ENCODE measurements at regions not wholly inside any gene's neighbourhood (a gene's known extent, or its start where the extent isn't known, plus 50 kb on each side); places are given as distances from the start of the nearest gene placed in this dataset.

DNA sequence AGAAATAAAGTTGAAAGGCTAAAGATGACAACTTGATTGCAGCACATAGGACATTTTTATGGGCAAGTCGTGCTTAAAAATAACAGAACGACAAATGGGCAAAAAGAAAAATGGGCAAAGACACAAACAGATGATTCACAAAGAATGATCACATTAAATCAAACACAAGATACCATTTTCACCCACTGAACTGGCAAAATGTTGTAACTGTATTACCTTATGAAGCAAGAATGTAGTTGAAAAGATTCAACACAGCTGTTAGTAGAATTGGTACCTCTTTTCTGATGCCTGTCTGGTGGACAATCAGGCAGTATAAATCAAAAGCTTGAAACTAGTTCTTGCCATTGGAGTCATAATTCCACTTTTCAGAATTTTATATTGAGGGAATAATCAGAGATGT is 81.0 kb upstream of the PALM2AKAP2 start:
- Histone ChIP-seq H3K27me3 (ENCODE audit: insufficient read depth, low read length, poor library complexity) (no peaks in the 10 kb centered on the region), H3K36me3 (ENCODE audit: insufficient read depth, low read length) (no peaks in the 10 kb centered on the region), H3K4me2 (ENCODE audit: insufficient read depth, low read length) (no peak overlapping the region), H2AFZ (ENCODE audit: low read depth, low read length) (no peak overlapping the region), H3K79me2 (ENCODE audit: insufficient read depth, low read length) (no peaks in the 10 kb centered on the region), H4K20me1 (ENCODE audit: insufficient read depth, low read length) (no peaks in the 10 kb centered on the region), H3K9me3 (ENCODE audit: insufficient read depth, low read length, severe bottlenecking) (no peaks in the 10 kb centered on the region), H3K4me3 (ENCODE audit: low read depth in 1 of 2, low read length in 2 of 2) (no peak overlapping the region), H3K27ac (ENCODE audit: low read length) (no peak overlapping the region), H3K9ac (ENCODE audit: low read depth, low read length) (no peak overlapping the region), H3K4me1 (ENCODE audit: insufficient read depth, low read length) (no peaks in the 10 kb centered on the region)
- ATAC-seq (ENCODE audit: insufficient read depth, low read depth): no peak
- no peak for TF ChIP-seq EZH2 (IDR thresholded peaks at IDR 0.05; ENCODE audit: borderline replicate concordance, low read depth, low read length, severe bottlenecking)
- TF ChIP-seq, protein P1, sequence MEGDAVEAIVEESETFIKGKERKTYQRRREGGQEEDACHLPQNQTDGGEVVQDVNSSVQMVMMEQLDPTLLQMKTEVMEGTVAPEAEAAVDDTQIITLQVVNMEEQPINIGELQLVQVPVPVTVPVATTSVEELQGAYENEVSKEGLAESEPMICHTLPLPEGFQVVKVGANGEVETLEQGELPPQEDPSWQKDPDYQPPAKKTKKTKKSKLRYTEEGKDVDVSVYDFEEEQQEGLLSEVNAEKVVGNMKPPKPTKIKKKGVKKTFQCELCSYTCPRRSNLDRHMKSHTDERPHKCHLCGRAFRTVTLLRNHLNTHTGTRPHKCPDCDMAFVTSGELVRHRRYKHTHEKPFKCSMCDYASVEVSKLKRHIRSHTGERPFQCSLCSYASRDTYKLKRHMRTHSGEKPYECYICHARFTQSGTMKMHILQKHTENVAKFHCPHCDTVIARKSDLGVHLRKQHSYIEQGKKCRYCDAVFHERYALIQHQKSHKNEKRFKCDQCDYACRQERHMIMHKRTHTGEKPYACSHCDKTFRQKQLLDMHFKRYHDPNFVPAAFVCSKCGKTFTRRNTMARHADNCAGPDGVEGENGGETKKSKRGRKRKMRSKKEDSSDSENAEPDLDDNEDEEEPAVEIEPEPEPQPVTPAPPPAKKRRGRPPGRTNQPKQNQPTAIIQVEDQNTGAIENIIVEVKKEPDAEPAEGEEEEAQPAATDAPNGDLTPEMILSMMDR (IDR thresholded peaks at IDR 0.05; ENCODE audit: borderline replicate concordance, extremely low read depth, low read length, poor library complexity, severe bottlenecking): no peak
- no peak for DNase-seq

DNA sequence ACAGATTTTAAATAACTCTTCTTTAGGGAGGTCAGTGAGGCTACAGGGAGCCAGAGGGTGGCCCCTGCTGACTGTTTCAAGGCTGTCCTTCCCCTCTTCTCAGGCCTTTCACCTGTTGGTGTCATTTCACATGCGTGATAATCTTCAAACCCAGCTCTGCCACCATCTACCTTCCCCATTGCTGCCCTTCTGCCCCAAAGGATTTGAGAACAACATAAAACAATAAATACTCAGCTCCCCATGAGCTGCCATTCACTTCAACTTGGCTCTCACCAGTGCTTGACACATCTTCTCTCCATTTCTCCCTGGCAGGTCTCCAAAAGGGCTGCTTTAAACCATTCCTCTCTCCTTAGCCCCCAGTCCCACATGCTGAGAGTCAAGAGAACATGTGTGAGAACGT is 75.5 kb upstream of the PALM2AKAP2 start:
- Histone ChIP-seq H3K4me1 (ENCODE audit: insufficient read depth, low read length) (no peaks in the 10 kb centered on the region), H3K27me3 (ENCODE audit: insufficient read depth, low read length, poor library complexity) (no peaks in the 10 kb centered on the region), H3K36me3 (ENCODE audit: insufficient read depth, low read length) (no peaks in the 10 kb centered on the region), H3K27ac (ENCODE audit: low read length) (no peak overlapping the region), H3K9me3 (ENCODE audit: insufficient read depth, low read length, severe bottlenecking) (no peaks in the 10 kb centered on the region), H4K20me1 (ENCODE audit: insufficient read depth, low read length) (no peaks in the 10 kb centered on the region), H3K79me2 (ENCODE audit: insufficient read depth, low read length) (no peaks in the 10 kb centered on the region), H3K4me3 (ENCODE audit: low read depth in 1 of 2, low read length in 2 of 2) (no peak overlapping the region), H3K4me2 (ENCODE audit: insufficient read depth, low read length) (no peak overlapping the region), H3K9ac (ENCODE audit: low read depth, low read length) (no peak overlapping the region), H2AFZ (ENCODE audit: low read depth, low read length) (no peak overlapping the region)
- TF ChIP-seq, protein P1 (IDR thresholded peaks at IDR 0.05; ENCODE audit: borderline replicate concordance, extremely low read depth, low read length, poor library complexity, severe bottlenecking): no peak
- TF ChIP-seq EZH2 (IDR thresholded peaks at IDR 0.05; ENCODE audit: borderline replicate concordance, low read depth, low read length, severe bottlenecking): no peak
- no peak for DNase-seq
- ATAC-seq (ENCODE audit: insufficient read depth, low read depth): no peak

DNA sequence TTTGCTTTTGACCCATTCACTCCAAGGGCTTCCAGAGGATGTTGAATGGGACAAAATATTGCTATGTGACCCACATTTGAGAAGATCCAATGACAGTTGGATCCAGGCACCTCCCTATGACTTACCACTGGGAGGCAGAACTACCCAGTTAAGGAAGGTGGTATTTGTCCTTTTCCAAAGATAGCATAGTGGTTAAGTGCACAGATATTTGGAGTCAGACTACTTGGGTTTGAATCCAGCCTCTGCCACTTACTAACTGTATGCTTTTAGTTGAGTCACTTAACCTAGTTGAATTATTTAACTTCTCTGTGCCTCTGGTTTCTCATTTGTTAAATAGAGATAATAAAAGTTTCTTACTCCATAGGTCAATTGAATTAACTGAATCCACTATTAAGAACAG is 74.5 kb upstream of the PALM2AKAP2 start:
- no peak for ATAC-seq (ENCODE audit: insufficient read depth, low read depth)
- Histone ChIP-seq H3K79me2 (ENCODE audit: insufficient read depth, low read length) (no peaks in the 10 kb centered on the region), H3K4me2 (ENCODE audit: insufficient read depth, low read length) (no peak overlapping the region), H2AFZ (ENCODE audit: low read depth, low read length) (no peak overlapping the region), H3K9ac (ENCODE audit: low read depth, low read length) (no peak overlapping the region), H4K20me1 (ENCODE audit: insufficient read depth, low read length) (no peaks in the 10 kb centered on the region), H3K4me1 (ENCODE audit: insufficient read depth, low read length) (no peaks in the 10 kb centered on the region), H3K4me3 (ENCODE audit: low read depth in 1 of 2, low read length in 2 of 2) (no peak overlapping the region), H3K27ac (ENCODE audit: low read length) (no peak overlapping the region), H3K36me3 (ENCODE audit: insufficient read depth, low read length) (no peaks in the 10 kb centered on the region), H3K27me3 (ENCODE audit: insufficient read depth, low read length, poor library complexity) (no peaks in the 10 kb centered on the region), H3K9me3 (ENCODE audit: insufficient read depth, low read length, severe bottlenecking) (no peaks in the 10 kb centered on the region)
- no peak for DNase-seq
- TF ChIP-seq EZH2 (IDR thresholded peaks at IDR 0.05; ENCODE audit: borderline replicate concordance, low read depth, low read length, severe bottlenecking): no peak
- TF ChIP-seq, protein P1 (IDR thresholded peaks at IDR 0.05; ENCODE audit: borderline replicate concordance, extremely low read depth, low read length, poor library complexity, severe bottlenecking): no peak

DNA sequence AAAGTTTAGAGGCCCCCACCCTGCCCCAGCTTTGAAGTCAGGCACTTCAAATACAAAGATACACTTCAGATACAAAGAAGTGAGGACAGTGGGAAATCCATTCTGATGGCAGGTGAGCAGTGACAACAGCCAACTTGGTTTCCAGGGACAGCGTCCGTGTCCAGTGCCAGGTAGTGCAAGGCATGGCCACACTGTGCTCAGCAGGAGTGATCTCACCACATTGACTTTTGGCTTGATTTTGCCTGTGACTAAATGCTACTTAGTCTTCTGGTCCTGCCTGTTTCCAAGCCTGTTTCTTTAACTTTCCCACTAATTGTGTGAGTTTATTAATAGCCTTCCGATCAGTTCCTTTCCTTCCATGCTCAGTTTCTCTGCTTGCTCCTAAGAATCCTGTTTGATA is 72.6 kb upstream of the PALM2AKAP2 start:
- no peaks in the 10 kb centered on the region for H3K9me3 ChIP-seq (ENCODE audit: insufficient read depth, low read length, severe bottlenecking)
- DNase-seq (no peak), ATAC-seq (ENCODE audit: insufficient read depth, low read depth) (no peak)
- no peaks in the 10 kb centered on the region for H3K79me2 ChIP-seq (ENCODE audit: insufficient read depth, low read length)
- H3K36me3 ChIP-seq (ENCODE audit: insufficient read depth, low read length): no peaks in the 10 kb centered on the region
- peaks cover 3% of the 10 kb centered on the region for H3K27me3 ChIP-seq (ENCODE audit: insufficient read depth, low read length, poor library complexity)
- H3K4me3 ChIP-seq (ENCODE audit: low read depth in 1 of 2, low read length in 2 of 2): no peak overlapping the region
- H2AFZ ChIP-seq (ENCODE audit: low read depth, low read length): no peak overlapping the region
- no peaks in the 10 kb centered on the region for H3K4me1 ChIP-seq (ENCODE audit: insufficient read depth, low read length)
- H3K4me2 ChIP-seq (ENCODE audit: insufficient read depth, low read length): no peak overlapping the region
- no peaks in the 10 kb centered on the region for H4K20me1 ChIP-seq (ENCODE audit: insufficient read depth, low read length)
- H3K9ac ChIP-seq (ENCODE audit: low read depth, low read length): no peak overlapping the region
- TF ChIP-seq EZH2 (IDR thresholded peaks at IDR 0.05; ENCODE audit: borderline replicate concordance, low read depth, low read length, severe bottlenecking): no peak
- TF ChIP-seq, protein P1 (IDR thresholded peaks at IDR 0.05; ENCODE audit: borderline replicate concordance, extremely low read depth, low read length, poor library complexity, severe bottlenecking): no peak
- no peak overlapping the region for H3K27ac ChIP-seq (ENCODE audit: low read length)
